ENCODE measurements at regions not wholly inside any gene's neighbourhood (a gene's known extent, or its start where the extent isn't known, plus 50 kb on each side); places are given as distances from the start of the nearest gene placed in this dataset.

GRCh38 chr10:100687143-100688003 lies 58.0 kb upstream of the PAX2 start:
- no peak overlapping the region for H3K4me3 ChIP-seq
- ATAC-seq (no peak), DNase-seq (no peak)
- H3K9me3 ChIP-seq, result no peaks in the 10 kb centered on the region
- TF ChIP-seq CTCF (IDR thresholded peaks at IDR 0.05) (no peak), POLR2A (IDR thresholded peaks at IDR 0.05) (no peak)
- no peaks in the 10 kb centered on the region for H3K4me1 ChIP-seq
- peaks cover 25 to 94% (median 77%) of the 10 kb centered on the region in 9 donors for H3K27me3 ChIP-seq
- H3K27ac ChIP-seq, result no peak overlapping the region
- H3K36me3 ChIP-seq, result no peaks in the 10 kb centered on the region
- WGBS, 4 donors, result 15 to 21% (median 19%) methylated on average over 28 of the region's 28 CpGs
- intact Hi-C loops (cut with DNase I), result no loop called here

- DNase-seq, result no peak
- Histone ChIP-seq H3K9me3 (no peaks in the 10 kb centered on the region), H3K36me3 (no peaks in the 10 kb centered on the region), H3K4me3 (no peak overlapping the region), H3K27me3 (peaks cover 23 to 94% (median 69%) of the 10 kb centered on the region in 9 donors), H3K27ac (no peak overlapping the region), H3K4me1 (no peaks in the 10 kb centered on the region)
- 9 to 14% (median 12%) methylated on average over 6 of the region's 6 CpGs for WGBS, 4 donors
- no peak for TF ChIP-seq CTCF (IDR thresholded peaks at IDR 0.05)
- no peak for TF ChIP-seq POLR2A (IDR thresholded peaks at IDR 0.05)
- ATAC-seq, result no peak
- intact Hi-C loops (cut with DNase I), result no loop called here
Measured at GRCh38 chr10:100688201-100688600, 57.2 kb upstream of the PAX2 start.

GRCh38 chr10:100693821-100694220 lies 51.6 kb upstream of the PAX2 start:
- no peaks in the 10 kb centered on the region for H3K36me3 ChIP-seq
- TF ChIP-seq CTCF (IDR thresholded peaks at IDR 0.05) (no peak), POLR2A (IDR thresholded peaks at IDR 0.05) (no peak)
- H3K4me3 ChIP-seq, result no peak overlapping the region
- 61 to 70% (median 67%) methylated on average over 5 of the region's 5 CpGs for WGBS, 4 donors
- peaks cover 0 to 64% (median 22%) of the 10 kb centered on the region in 9 donors for H3K27me3 ChIP-seq
- H3K4me1 ChIP-seq, result no peaks in the 10 kb centered on the region
- ATAC-seq (no peak), DNase-seq (no peak)
- H3K9me3 ChIP-seq, result no peaks in the 10 kb centered on the region
- intact Hi-C loops (cut with DNase I), result no loop called here
- H3K27ac ChIP-seq, result no peak overlapping the region
